HG03095 (cell line): ENCODE measurements at regions not wholly inside any gene's neighbourhood (a gene's known extent, or its start where the extent isn't known, plus 50 kb on each side); places are given as distances from the start of the nearest gene placed in this dataset.

Source experiments
- ATAC-seq: cut with Tn5 transposase; IDR thresholded peaks from one replicate; pipeline ENCODE4 v1.9.1; 2021; ENCODE audit warnings: moderate library complexity; ENCODE audit not compliant: unreplicated experiment

DNA sequence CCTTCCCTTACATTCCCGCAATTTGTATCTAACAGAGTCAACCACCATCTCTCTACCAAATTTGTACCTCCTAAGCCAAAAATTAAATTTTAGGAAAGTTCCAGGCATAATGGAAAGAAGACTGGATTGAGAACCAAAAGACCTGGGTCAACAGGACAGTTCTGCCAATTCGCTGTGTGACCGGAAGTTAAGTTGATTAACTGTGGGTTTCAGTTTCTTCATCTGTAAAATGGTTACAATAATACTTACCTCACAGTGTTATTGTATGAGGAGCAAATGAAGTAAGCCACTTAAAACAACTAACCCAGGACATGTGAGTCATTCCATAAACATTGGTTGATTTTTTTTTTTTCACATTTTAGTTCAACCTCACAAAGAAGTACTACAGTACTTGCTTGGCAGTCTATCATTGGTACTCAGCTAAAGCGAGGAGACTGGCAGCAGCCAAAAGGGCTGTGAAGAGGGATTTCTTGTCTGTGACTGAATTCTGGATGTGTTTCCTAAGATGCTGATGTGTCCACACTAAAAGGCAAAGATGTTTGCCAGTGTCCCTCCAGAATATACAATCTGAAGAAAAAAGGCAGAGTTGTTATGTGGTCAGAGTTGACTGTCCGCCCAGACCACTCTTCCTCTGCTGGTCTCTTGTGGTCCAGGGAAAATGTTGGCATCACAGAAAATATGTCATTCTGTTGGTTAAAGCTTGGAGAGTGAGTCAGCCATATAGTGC lies 198.6 kb downstream of the TLE1 start:
- ATAC-seq: no peak

DNA sequence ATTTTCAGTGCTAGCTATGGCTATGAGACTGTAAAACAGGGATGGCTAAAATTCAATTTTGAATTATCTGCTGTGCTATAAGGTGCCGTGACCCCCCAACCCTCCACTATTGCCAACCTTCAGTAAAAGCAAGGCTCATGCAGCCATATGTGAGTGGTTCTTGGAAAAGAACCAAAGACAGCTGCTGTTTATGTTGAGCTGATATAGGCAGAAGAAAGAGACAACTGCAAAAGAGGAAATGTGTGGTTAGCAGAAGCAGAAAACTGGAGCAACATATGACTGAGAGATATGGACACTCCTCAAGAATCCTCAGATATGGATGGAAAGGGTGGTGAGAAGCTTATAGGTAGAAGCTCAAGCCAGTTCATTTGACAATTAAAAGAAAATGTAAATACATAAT lies 200.3 kb downstream of the TLE1 start:
- no peak for ATAC-seq

DNA sequence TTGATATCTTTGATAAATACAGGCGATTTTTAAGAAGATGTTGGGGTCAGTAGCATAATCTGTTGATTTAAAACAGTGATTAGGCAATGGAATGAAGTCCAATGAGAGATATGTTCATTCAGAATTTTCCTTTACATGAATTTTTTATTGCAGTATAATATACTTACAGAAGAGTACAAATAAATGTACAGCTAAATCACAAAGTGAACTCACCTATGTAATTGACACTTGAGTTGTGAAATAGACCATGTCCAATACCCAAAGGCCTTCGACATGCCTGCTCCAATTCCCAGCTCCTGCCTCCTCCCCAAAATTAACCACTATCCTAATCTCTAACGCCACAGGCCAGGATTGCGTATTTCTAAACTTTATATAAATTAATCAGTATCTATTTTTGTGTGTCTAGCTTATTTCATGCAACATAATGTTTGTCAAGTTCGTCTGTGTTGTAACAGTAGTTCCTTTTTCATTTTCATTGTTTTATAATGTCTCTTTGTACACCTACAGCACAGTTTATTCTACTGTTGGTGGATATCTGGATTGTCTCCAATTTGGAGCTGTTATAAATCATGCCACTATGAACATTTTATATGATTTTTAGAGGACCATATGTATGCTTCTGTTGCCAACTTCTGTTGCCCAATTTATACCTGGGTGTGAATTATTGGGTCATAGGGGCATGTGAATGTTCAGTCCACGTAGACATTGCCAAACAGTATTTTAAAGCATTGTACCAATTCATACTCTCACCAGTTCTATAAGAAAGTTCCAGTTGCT lies 208.3 kb downstream of the TLE1 start:
- no peak for ATAC-seq

DNA sequence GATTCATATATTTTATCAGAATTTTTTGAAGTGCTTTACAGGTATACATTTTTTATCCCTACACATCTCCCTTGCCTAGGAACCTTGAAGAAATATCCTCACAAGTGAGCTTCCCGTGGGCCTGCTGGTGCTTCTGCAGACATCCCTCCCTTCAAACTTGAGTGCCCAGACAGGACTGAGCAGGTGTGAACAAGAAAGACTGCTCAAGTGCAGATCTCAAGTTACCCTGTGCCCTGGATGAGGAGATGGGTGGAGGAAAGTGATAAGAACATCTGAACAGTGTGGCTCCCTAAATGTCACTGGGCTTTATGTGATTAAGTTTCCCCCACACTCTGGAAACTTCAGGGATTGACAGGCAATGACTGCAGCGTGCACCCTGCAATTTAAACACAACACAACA lies 209.8 kb downstream of the TLE1 start:
- ATAC-seq: no peak

DNA sequence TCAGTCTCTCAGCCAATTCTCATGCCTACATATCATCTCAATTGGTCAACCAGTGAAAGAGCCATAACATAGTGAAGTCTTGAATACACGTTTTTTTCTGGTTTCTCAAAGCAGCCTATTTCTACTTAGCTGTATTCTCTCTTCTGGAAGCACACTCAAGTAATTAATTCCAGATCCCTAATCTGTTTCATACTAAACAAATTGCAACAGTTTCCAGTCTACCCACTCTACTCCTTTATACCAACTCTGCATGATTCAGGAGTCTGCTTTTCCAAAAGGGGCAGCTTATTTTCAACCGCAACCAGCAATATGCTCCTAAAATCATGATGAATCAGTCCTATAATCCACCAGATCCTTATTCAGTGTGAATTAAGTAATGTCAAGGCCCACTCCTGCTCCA lies 211.7 kb downstream of the TLE1 start:
- ATAC-seq: no peak

DNA sequence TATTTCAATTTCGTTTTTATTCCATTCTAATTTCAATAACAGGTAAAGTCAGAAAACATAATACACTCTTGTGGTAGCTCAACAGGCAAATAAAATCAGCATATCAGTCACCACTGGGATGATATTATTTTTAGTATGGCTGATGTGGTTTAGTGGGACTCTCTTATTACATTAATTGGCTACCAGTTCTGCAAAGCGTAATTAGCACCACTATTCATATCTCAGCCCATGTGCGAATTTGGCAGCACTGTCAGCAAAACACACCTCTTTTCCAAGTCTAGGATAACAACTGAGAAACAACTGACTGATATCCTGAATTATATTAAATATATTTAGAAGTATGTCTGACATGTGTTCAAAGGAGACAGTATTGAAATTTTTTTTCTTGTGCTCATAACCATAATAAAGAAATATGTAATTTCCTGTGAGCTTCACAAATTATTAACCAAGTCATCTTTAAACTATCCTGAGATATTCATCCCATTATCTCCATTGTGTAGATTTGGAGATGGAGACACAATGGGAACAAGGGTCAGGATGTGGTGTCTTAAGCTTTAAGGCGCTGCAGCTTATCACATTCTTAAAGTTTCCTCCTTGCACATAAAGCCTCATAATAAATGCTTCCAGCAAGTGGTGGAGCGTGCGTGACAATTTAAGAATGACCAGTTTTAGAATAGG lies 212.4 kb downstream of the TLE1 start:
- ATAC-seq: no peak

DNA sequence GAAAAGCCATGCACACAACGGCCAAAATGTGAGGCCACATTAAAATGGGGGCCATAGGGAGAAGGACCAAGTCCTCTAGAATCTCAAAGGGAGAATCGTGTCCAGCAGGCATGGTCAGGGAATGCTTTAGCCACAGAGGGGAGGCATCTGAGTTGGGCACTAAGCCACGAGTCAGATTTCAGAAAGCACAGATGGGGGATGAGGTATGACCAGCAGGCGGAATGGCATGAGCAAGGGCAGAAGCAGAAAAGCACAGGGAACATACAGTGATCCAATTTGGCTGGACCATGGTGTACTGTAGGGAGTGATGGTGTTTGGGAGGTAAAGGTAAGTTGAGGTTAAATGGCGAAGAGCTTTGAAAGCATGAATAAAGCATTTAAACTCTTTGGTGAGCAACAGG lies 214.6 kb downstream of the TLE1 start:
- ATAC-seq: no peak

DNA sequence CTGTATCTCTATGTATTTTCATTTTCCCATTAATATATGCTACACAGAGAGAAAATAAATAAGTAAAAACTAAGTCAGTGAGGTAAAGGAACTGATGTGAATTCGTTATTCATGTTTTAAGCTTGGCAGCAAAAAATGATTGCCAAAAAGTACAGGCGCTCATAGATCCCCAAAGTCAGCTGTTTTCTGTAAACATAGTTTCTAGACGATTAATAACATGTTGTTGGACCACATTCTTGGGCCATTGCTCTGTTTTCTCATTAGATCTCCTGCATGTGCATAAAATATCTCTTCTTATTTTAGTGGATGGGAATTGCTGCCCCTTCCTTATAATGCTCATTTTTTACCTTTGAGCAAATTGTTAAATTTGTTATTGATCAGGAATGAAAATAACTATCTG lies 215.2 kb downstream of the TLE1 start:
- ATAC-seq: no peak

DNA sequence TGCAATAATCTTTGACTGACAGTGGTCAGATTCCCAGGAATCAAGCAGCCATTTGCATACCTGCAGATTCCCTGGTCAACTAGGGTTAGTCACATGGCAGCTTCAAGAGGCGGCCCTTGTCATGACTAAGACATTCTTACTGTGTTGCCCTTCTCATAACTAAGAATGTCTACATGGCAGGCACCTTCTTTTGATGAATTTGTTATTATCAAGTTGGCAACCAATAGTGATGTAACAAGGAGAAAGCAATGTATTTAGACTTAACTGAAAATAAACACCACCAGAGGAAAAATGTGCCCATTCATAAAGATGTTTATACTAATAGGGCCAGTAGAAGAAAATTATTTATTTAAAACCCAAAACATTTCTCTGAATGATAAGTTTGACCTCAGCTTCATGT lies 215.6 kb downstream of the TLE1 start:
- ATAC-seq: no peak

DNA sequence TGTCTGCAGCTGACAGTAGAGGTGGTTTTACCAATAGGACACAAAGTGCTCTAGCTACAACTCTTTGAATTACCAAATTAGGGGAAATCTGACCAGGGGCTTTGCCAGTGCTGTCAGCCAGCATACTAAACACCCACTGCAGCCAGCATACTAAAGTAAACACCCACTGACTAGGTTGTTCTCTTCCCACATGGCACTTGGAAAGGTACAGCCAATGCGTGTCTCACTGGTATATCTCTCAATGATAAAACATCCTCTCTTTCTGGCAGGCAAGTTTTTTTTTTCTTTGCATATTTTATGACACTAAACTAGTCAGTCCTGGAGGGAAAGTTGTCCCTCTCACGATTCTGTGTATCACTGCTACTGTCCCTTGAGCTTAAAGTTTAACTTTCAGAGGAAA lies 216.1 kb downstream of the TLE1 start:
- ATAC-seq: no peak

DNA sequence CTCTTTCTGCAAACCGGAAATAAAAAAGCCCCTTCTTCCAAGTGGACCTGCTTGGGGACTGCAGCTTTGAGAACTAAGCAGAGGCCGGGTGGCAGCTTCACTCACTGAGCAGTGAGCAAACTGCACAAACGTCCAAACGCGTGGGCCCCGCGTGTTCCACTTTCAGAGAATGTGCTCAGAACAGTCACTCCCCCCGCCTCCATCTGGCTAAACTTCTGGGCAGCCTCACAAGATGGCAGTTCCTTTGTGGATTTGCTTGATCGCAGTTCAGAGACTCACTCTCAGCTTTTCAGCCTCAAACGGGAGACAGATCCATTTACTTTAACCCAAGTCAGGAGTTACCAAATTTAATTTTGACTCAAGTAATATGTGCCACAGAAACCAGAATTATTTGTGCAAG lies 216.6 kb downstream of the TLE1 start:
- ATAC-seq: no peak

DNA sequence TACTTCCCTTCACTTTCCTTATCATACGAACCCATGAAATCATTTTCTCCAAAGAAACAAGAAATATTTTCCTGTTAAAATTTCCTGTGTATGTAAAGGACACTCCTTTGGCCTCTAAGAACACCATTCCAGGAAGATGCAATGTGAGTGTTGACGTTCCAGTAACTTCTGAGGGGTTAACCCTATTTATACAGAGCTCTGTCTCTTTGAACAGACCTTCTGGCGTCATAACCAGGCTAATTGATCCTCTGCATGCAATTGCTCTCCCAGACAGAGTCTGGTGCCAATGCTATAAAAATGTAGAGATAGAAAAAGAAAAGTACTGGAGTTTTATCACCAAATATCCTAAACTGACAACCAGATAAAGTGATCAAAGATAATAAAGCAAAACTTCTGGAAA lies 218.5 kb downstream of the TLE1 start:
- ATAC-seq: no peak

DNA sequence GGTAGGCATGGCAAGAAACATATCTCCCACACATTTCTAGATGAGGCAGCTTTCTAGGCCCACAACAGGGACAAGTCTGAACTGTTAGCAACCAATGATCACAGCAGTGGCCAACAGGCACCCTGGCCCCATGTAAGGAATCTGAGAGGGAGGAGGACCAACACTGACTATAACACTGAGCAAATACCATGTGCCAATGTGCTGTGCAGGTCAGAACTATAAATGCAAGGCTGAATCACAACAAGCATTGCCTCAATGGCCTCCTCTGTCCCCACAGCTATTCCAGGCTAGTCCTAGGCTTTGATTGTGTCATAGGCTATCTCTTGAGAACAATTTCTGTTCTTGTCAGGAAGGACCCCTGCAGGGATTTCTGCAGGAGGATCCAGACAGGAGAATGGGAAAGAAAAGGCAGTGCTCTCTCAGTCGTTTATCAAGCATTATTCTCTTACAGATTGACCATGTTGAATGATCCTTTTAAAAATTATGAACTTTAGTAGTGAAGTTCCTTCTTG lies 221.2 kb downstream of the TLE1 start:
- ATAC-seq: no peak

DNA sequence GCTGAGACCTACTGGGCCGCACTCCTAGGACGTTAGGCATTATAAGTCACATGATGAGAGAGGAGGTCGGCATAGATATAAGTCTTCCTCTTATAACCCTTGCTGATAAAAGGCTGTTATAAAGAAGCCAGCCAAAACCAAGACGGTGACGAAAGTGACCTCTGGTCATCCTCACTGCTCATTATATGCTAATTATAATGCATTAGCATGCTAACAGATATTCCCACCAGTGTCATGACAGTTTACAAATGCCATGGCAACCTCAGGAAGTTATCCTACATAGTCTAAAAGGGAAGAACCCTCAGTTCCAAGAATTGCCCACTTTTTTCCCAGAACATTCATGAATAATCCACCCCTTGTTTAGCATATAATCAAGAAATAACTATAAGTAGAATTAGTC lies 222.4 kb downstream of the TLE1 start:
- no peak for ATAC-seq

DNA sequence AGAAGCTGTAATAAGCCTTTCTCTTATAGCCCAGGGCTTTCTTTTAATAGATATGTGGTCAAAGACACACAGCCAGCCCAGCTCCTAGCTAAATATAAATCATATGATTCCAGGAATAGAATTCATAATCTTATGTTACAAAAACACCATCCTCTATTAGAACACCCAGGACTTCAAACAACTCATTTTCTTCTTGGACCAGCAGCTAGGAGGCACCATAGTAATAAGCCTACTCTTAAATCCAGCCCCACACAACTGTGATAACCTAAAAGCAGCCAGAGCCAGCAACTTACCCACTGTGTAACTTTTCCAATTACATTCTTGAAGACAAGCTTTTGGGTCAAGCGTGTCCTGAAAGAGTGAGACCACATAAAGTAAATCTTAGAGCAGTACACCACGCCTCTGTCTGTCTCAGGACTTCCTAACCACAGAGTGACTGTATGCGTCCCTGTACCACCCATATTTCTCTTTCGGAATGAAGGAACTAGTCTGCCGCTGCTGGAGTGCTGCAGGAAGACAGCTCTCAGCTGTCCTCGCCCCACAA lies 223.8 kb downstream of the TLE1 start:
- ATAC-seq: no peak

DNA sequence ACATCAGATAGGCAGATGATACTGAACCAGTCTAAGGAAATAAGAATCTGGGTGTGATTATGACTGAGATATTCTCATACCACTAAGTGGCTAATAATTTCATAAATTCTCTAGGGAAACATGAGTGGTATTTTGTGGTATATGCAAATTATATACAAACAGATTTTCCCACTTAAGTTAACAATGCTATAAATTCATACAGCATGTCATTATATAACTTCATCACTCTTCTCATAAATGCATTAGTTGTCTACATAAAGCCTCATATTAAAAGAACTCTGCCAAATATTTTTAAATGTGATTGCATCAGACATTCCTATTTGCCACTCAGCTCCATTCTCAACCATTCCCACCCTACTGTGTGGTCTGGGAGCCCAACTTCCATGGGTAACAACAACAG lies 226.5 kb downstream of the TLE1 start:
- no peak for ATAC-seq

DNA sequence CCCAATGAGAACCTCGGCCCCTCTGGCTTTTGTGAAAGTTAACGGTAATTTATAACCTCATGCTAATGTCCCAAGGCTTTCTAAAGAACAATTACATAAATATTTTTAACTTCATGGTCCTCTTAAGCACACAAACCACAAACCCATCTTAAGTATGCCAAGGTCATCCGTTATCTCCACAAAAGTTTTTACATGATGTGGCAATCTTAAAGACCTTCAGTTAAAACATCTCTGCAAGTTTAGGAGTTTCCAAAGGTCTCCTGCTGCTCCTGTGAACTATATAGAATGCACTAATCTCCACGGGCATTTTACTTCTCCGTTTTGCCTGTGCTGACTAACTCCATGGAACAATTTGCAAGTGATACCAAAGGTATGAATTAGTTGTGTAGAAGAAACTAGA lies 228.2 kb downstream of the TLE1 start:
- ATAC-seq: no peak

DNA sequence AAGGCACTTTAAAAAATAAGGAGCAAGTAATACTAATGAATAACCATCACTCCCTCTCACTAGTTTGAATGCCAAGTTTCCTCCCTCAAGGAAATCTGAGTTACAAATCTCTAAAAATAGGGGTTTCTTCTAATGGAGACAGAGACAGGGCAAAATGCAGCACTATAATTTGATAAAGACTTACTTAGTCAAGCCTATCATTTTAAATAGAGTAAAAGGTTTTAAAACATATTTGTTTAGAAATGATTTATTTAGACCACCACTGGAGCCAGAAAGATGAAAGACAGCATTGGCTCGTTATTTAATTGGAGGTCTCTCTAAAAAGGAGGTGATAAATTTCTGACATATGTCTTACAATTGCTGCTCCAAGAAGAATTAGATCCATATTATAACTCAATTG lies 228.7 kb downstream of the TLE1 start:
- ATAC-seq: no peak

DNA sequence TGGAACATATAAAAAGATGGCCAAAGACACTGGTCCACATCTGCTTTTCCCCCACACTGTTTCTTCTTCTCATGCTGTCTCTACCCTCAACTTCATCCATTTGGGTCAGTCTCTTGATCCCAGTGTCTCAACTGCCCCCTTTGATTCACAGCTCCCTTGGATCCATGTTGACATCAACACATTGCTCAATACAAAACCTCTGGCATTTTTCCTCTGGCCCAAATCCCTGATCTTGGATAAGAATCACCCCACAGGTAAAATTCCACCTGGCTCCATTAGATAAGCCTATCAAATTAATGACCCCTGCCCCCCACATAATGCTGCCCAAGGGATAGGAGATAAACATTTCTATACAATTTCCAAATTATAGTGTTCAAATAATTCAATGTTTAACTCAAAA lies 229.8 kb downstream of the TLE1 start:
- no peak for ATAC-seq

DNA sequence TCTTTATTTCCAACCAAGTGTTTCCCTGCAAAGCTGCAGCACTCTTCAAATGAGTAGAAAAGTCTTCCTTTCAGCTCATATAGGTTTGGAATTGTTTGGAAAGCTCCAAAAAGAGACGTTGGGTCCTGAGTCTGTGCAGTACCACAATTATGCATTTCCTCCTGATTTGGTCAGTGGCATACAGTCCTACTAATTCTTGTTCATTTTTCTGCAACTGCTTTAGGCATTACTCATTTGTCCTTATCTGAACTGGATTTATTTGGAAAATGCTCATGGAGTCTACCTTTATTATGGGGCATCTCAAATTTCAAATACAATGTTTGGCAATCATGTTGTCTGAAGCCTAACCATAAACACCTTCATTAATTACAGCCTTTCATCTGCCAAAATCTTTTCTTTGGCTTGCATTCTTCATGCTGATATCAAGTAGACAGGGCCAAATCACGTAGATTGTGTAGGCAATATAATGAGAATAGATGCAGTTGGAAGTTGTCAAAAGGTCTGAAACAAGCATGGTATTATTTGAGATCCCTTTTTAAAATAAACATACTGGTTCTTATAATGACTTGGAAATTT lies 232.8 kb downstream of the TLE1 start:
- ATAC-seq: no peak

DNA sequence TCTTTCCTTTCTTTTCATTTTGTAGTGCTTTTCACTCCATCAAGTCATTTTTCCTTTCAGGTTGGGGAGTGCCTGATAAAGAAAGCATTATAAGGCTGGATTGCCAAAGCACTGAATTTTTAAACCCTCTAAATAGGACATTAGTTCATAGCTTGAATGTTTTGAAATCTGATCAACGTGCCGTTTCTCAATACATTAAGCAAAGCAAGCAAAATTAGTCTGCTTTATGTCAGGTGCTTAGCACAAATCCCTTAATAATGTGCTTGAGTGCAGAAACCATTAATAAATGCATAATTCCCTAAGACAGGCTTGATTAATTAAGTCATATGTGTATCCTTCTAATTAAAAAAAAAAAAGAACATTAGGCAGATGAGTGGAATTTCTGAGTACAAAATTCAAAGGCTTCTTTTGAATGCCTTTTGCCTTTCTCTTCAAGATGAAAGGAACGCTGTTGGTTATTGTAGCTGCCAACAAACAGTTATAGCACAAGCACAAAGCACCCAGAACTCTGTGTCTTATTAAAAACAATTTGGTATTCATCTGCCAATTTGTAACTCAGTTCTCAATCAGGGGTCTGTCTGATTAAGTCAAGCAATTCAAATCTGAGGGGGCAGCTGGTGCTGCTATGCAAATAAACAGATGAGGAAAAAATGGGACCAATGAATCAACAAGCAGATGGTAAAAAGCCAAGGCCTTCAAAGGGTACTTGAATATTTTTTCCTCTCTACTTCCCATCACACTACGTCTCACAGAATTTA lies 233.7 kb downstream of the TLE1 start:
- ATAC-seq: no peak
